ENCODE measurements at regions not wholly inside any gene's neighbourhood (a gene's known extent, or its start where the extent isn't known, plus 50 kb on each side); places are given as distances from the start of the nearest gene placed in this dataset.

GRCh38 chr6:150767161-150767560, 98.3 kb upstream of the MTHFD1L start:
- TF ChIP-seq CTCF (conservative IDR thresholded peaks at IDR 0.05 in 1 of 2, IDR thresholded peaks at IDR 0.05 in 1 of 2; ENCODE audit: extremely low read depth in 1 of 2, insufficient read depth in 1 of 2, low read depth in 1 of 2, low read length in 2 of 2) (no peak), EZH2 (IDR thresholded peaks at IDR 0.05; ENCODE audit: borderline replicate concordance, low read length) (no peak)

All from mammary epithelial cell (primary cell).